ENCODE measurements at regions not wholly inside any gene's neighbourhood (a gene's known extent, or its start where the extent isn't known, plus 50 kb on each side); places are given as distances from the start of the nearest gene placed in this dataset.

DNA sequence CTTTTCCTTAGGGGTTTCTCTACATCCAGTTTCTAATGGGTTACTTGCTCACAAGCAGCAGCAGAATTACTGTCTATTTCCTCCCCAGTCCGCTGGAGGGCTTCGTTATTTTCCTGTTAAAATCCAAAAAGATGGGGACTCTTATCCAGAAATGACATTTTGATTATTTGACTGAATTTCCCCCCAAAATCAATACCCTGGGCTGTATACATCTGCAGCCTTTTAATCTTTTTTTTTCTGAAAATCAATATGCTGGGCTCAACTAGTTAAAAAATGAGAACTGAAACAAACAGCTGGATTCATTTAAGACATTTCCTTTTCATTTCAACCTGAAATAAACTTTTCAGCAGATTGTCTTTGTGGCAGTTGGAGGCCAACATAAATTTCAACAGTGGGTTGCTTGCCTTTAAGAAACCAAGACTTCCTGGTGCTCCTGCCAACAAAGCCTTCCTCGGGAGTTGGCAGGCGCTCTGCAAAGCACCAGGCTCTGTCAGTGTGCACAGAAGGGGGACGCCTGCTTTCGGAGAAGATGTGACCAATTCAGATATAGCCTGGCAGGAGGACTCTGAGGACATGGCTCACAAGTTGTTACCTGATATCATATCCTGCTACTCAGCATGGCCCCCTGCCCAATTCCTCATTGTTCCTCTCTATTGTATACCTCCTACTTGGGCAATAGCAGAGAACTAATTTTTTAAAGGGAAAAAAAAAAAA, 204.7 kb upstream of the ARG1 start:
- no peak overlapping the region for H3K4me3 Mint-ChIP-seq
- H3K27ac Mint-ChIP-seq = no peak overlapping the region
- no peaks in the 10 kb centered on the region for H3K27me3 Mint-ChIP-seq
- H3K36me3 Mint-ChIP-seq = no peaks in the 10 kb centered on the region
- CTCF ChIA-PET = no interaction called here
- DNase-seq = no peak
- H3K9me3 Mint-ChIP-seq = no peaks in the 10 kb centered on the region
- peaks cover 8% of the 10 kb centered on the region for H3K4me1 Mint-ChIP-seq

DNA sequence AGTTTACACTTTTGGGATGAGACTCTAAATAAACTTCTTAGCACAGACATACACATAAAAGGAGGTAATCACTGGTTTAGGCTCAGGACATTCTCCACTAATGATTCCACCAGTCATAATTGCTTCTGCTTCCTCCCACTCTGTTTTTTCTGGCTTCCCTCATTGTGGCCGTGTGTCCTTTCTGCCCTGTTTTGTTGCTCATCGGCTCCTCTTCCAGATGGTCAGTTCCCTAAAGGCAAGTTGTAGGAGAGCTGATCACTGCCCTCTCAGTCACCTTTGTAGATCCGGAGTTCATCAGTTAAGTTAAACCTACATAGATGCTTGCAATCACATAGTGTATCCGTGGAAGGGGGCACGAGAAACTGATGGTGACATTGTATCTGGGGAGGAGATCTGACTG, 200.5 kb upstream of the ARG1 start:
- H3K36me3 Mint-ChIP-seq = no peaks in the 10 kb centered on the region
- no peak for DNase-seq
- H3K4me3 Mint-ChIP-seq = no peak overlapping the region
- peaks cover 4% of the 10 kb centered on the region for H3K4me1 Mint-ChIP-seq
- H3K9me3 Mint-ChIP-seq = no peaks in the 10 kb centered on the region
- H3K27ac Mint-ChIP-seq = no peak overlapping the region
- CTCF ChIA-PET = no interaction called here
- no peaks in the 10 kb centered on the region for H3K27me3 Mint-ChIP-seq

DNA sequence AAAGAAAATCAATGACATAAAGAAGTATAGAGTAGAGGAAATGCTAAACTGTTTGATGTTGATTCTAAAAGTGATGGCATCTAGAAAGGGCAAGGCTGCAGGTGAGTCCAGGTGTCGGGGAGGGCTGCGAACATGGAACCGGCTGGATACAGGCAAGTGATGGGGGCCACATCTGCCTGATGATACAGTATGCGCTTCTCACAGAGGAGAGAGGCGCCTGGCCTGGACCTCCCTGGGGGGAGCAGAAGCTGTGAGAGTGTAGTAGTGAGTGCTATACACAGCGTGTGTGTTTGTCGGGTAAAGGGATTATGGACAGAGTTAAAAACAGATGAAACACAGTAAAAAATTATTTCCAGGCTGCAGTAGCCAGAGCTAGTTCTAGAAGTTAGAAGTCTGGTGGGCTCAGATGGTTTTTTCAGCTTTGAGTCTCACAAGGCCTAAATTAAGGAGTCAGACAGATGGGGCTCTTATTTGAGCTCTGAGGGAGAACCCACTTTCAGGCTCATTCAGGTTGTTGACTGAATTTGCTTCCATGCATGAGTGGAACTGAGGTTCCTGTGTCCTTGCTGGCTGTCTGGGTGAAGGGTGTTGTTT, 195.8 kb upstream of the ARG1 start:
- DNase-seq = no peak
- Mint-ChIP-seq H3K27ac (no peak overlapping the region), H3K4me1 (no peaks in the 10 kb centered on the region), H3K4me3 (no peak overlapping the region), H3K27me3 (no peaks in the 10 kb centered on the region), H3K36me3 (peaks cover 2% of the 10 kb centered on the region), H3K9me3 (no peaks in the 10 kb centered on the region)
- CTCF ChIA-PET = interaction anchor here (0.6 kb wide), 1 partner anchor 66 kb away, joined by 5 read pairs; no protein-coding TSS in a partner anchor

DNA sequence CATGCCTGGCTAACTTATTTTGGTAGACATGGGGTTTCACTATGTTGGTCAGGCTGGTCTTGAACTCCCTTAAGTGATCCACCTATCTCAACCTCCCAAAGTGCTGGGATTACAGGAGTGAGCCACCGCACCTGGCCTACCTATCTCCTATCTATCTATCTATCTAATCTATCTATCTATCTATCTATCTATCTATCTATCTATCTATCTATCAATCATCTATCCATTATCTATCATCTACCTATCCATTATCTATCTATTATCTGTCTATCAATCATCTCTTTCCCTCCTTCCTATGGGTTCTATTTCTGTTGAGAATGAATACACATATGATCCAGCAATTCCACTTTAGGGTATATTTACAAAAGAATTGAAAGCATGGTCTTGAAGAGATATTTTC, 194.2 kb upstream of the ARG1 start:
- DNase-seq = no peak
- Mint-ChIP-seq H3K27me3 (no peaks in the 10 kb centered on the region), H3K4me1 (no peaks in the 10 kb centered on the region), H3K36me3 (peaks cover 2% of the 10 kb centered on the region), H3K4me3 (no peak overlapping the region), H3K9me3 (no peaks in the 10 kb centered on the region), H3K27ac (no peak overlapping the region)
- CTCF ChIA-PET = no interaction called here

DNA sequence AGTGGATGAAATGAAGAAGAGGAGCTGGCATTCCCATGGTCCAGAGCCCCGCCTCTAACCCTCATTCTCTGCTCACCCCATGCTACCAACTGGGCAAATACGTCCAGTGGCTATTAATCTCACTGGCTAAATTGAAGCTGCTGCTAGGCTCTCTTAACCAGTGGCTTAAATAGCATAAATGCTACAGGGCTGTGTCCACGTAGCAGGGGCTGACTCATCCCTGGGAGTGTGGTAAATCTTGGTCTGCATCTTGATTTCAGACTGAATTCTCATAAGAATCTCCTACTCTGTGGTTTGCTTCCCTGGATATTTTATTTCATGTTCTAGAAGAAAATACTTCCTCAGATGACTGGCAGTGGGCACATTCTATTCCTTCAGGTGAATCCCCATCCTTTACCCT, 193.1 kb upstream of the ARG1 start:
- no peaks in the 10 kb centered on the region for H3K4me1 Mint-ChIP-seq
- no peak overlapping the region for H3K4me3 Mint-ChIP-seq
- no peak for DNase-seq
- H3K9me3 Mint-ChIP-seq = no peaks in the 10 kb centered on the region
- CTCF ChIA-PET = no interaction called here
- H3K27me3 Mint-ChIP-seq = no peaks in the 10 kb centered on the region
- no peak overlapping the region for H3K27ac Mint-ChIP-seq
- peaks cover 2% of the 10 kb centered on the region for H3K36me3 Mint-ChIP-seq

DNA sequence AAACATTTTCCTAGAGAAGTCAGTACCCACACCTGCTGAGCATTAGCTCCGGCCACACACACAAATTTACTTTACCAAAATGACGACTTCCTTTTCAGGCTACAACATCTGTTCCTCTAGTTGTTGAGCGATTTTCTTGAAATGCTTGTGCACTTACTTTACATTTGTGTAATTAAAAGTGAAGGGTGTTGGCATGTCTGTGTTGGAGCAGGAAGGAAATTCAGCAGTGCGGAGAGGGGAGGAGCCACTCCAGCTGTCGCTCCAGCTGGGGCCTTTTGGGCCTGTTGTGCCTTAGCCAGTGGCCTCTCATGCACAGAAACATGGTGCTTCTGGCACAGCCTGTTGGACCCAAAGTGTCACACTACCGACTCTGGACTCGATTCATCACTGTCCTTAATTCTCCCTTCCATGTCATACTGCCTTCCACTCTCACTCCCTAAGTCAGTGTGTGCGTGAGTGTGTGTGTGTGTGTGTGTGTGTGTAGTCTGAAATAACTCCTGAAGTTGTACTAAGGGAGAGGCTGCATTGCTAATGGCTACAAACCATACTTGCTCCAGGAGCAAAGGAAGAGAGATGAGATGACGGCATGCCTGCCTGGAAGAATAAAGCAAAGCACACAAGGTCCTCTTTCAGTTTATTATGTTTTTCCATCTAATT, 191.8 kb upstream of the ARG1 start:
- H3K4me3 Mint-ChIP-seq = no peak overlapping the region
- H3K4me1 Mint-ChIP-seq = no peaks in the 10 kb centered on the region
- no peaks in the 10 kb centered on the region for H3K27me3 Mint-ChIP-seq
- H3K27ac Mint-ChIP-seq = no peak overlapping the region
- peaks cover 2% of the 10 kb centered on the region for H3K36me3 Mint-ChIP-seq
- no peaks in the 10 kb centered on the region for H3K9me3 Mint-ChIP-seq
- DNase-seq = no peak
- CTCF ChIA-PET = no interaction called here

DNA sequence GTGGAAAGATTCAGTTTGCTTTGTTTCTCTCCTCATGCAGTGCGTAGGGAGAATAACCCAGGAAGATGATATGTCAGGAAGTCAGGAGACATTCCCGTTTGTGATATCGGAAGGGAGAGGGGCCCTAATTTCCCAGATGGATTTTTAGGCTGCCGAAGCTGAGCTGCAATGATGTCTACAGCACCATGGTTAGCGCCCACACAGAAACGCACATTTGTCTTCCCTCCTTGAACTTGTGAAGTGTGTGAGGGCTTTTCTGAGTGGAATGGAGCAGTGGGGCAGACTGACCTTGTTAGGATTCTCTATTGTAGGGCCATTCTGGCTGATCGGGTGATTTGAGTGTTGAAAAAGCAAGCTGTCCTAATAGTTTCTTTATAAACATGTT, 191.3 kb upstream of the ARG1 start:
- CTCF ChIA-PET = no interaction called here
- Mint-ChIP-seq H3K9me3 (no peaks in the 10 kb centered on the region), H3K4me1 (no peaks in the 10 kb centered on the region), H3K4me3 (no peak overlapping the region), H3K27ac (no peak overlapping the region), H3K36me3 (peaks cover 2% of the 10 kb centered on the region), H3K27me3 (no peaks in the 10 kb centered on the region)
- no peak for DNase-seq

DNA sequence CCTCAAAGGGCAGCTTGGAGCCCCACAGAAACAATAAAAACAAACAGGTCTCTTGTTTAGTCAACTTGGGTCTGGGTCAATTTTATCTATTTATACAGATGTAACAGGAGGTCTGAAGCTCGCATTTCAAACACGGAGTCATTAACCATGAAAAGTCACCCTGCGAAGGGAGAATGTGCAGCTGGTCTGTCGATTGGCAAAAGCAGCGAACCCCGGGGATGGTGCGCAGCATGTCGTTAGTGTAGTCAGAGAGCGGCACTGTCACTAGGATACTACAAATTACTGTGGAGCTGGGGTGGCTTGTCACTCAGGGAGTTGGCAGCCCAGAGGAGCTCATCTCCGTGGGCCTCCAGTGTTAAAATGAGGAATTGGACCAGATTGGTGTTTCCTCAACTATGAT, 190.4 kb upstream of the ARG1 start:
- DNase-seq = no peak
- peaks cover 2% of the 10 kb centered on the region for H3K36me3 Mint-ChIP-seq
- H3K27ac Mint-ChIP-seq = no peak overlapping the region
- no peaks in the 10 kb centered on the region for H3K27me3 Mint-ChIP-seq
- CTCF ChIA-PET = no interaction called here
- no peaks in the 10 kb centered on the region for H3K4me1 Mint-ChIP-seq
- H3K4me3 Mint-ChIP-seq = no peak overlapping the region
- H3K9me3 Mint-ChIP-seq = no peaks in the 10 kb centered on the region

DNA sequence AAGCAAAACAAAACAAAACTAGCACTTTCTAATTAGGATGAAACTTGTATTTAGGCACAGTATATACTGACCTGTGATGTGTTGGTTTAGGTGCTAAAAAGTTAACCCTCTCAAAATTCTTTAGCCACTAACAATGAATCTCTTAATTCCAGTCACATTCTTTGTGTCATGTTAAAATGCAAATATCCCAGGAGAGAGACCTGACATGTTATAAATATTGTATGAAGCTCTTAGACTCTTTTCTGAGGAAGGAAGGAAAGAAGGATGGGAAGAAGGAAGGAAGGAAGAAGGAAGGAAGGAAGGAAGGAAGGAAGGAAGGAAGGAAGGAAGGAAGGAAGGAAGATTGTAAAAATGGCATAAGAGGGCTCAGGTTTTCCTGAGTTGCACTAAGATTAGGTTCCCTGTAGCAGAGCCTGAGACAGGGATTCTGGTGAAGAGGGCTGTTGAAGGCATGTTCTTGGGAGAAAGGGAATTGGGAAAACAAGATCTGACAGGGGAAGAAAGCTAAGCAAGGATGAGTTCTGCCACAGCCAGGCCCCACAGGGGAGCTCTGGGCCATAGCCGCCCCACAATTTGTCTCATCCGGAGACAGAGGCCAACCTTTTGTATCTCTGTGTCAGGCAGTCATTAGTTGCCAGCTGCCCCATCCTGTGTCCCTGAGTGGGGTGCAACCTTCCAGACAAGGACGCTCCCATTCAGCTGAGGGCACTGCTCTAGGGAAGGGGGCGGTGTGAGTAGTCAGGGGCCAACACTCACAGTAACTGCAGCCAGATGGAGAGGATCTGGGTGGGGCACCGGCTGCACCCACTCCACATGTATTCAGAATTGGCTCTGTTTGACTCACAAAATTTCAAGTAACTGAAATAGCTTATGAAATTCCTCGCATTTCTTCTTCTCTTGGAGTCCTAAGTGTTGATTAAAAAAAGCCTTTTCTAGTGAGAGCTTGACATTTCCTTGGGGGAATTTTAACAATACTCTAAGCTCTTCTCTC, 189.3 kb upstream of the ARG1 start:
- H3K27me3 Mint-ChIP-seq = no peaks in the 10 kb centered on the region
- CTCF ChIA-PET = interaction anchor here (0.7 to 1.2 kb wide), 2 partner anchors 136 to 1121 kb away, joined by 3 read pairs; no protein-coding TSS in a partner anchor

DNA sequence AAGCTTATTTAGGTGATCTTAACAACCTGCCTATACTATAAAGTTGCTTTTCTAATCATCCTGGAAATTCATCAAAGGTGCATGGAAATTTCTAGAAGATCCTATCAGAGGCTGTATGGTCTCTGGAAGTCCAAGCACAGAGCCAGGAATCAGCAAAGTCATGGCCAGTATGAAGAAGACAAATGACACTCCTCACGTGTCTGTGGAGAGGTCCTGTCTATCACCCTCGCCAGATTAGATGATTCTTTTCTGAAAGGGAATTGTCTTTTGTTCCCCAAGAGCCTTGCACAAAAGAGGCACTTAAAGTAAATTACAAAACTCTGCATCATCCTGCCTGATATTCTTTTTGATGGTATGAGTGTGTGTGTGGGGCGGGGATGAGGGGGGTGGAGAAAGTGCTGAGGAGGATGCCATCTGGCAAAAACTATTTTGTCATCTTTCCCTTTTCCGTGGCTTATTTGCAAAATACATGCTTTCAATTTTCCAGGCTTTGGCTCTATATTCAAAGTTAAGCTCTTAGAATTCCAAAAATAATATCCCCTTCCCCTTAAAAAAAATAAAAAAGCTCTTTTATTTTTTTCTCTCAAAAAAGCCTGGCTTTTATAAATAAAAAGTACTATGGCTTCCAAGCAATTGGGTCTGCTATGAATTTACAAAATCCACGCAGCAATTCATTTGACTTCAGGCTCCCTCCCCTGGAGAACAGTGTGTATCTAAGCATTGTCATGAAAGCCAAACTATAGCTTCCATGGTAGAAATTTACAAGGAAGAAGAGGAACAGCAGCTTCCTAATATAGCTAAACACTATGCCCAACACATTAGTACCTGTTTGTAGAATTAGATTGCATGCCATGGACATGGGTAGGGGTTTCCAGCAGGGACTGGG, 185.2 kb upstream of the ARG1 start:
- Mint-ChIP-seq H3K9me3 (no peaks in the 10 kb centered on the region), H3K27ac (no peak overlapping the region), H3K4me3 (no peak overlapping the region), H3K27me3 (no peaks in the 10 kb centered on the region), H3K4me1 (no peaks in the 10 kb centered on the region), H3K36me3 (no peaks in the 10 kb centered on the region)
- CTCF ChIA-PET = no interaction called here
- DNase-seq = no peak

More for the DNA sequence above, 189.3 kb upstream of the ARG1 start:
- no peaks in the 10 kb centered on the region for H3K9me3 Mint-ChIP-seq
- H3K4me1 Mint-ChIP-seq = no peaks in the 10 kb centered on the region
- peaks cover 2% of the 10 kb centered on the region for H3K36me3 Mint-ChIP-seq
- no peak for DNase-seq
- no peak overlapping the region for H3K4me3 Mint-ChIP-seq
- no peak overlapping the region for H3K27ac Mint-ChIP-seq

DNA sequence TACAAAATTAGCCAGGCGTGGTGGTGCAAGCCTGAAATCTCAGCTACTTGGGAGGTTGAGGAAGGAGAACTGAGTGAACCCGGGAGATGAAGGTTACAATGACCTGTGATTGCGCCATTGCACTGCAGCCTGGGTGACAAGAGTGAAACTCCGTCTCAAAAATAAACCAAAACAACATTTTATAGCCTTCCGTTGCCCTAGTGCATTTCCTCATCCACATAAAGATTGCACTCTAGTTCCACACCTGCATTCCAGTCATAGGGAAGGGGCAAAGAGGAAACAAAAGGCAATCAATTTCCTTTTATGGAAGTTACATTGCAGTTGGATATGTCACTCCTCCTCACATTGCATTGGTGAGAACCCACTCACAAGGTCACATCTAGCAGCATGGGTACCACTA, 182.7 kb upstream of the ARG1 start:
- DNase-seq = no peak
- Mint-ChIP-seq H3K4me3 (no peak overlapping the region), H3K27me3 (no peaks in the 10 kb centered on the region), H3K9me3 (peaks cover 6% of the 10 kb centered on the region), H3K4me1 (peaks cover 7% of the 10 kb centered on the region), H3K27ac (no peak overlapping the region), H3K36me3 (peaks cover 5% of the 10 kb centered on the region)
- CTCF ChIA-PET = no interaction called here

DNA sequence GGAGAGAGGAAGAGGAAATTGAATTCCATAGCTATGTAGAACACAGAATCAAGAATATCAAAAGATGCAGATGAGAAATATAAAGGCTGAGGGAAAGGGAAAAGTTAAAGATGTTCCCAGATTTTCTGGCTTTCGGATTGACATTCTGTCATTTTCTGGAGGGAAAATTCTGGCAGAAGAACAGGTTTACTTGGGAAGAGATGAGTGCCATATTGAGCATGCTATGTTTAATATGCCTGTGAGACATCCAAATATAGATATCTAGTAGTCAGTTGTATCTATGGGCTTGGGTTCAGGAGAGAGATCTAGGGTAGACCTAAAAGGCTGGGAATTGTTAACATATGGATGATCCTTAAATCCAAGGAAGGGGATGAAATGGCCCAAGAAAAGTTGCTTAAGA, 181.9 kb upstream of the ARG1 start:
- Mint-ChIP-seq H3K9me3 (peaks cover 6% of the 10 kb centered on the region), H3K4me3 (no peak overlapping the region), H3K4me1 (peaks cover 7% of the 10 kb centered on the region), H3K27ac (no peak overlapping the region), H3K36me3 (peaks cover 5% of the 10 kb centered on the region), H3K27me3 (no peaks in the 10 kb centered on the region)
- DNase-seq = no peak
- CTCF ChIA-PET = no interaction called here

DNA sequence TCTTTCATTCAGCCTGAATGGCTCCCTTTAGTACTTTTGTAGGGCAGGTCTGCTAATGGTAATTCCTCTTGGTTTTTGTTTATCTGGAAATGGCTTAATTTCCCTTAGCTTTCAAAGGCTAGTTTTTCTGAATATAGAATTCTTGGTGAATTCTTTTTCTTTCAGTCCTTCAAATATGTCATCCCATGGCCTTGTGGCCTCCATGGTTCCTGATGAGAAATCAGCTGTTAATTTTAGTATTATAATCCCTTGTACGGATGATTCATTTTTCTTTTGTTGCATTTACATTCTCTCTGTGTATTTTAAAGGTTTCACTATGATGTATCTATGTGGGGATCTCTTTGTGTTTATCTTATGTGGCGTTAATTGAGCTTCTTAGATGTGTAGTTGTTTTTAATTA, 179.6 kb upstream of the ARG1 start:
- DNase-seq = no peak
- CTCF ChIA-PET = no interaction called here
- Mint-ChIP-seq H3K4me3 (no peak overlapping the region), H3K9me3 (peaks cover 6% of the 10 kb centered on the region), H3K27me3 (no peaks in the 10 kb centered on the region), H3K27ac (no peak overlapping the region), H3K36me3 (peaks cover 5% of the 10 kb centered on the region), H3K4me1 (peaks cover 7% of the 10 kb centered on the region)

Measured in activated naive CD4-positive, alpha-beta T cell treated with anti-CD3 and anti-CD28 coated beads, Interleukin-2, amount 10 ng/mL, durations not matched to agents 7 days and 5 days (primary cell).